Keratinocyte (primary cell): ENCODE measurements at regions not wholly inside any gene's neighbourhood (a gene's known extent, or its start where the extent isn't known, plus 50 kb on each side); places are given as distances from the start of the nearest gene placed in this dataset.

Source experiments
- DNase-seq: peaks from one replicate; pipeline ENCODE4 v3.0.0-alpha.2; 2011; ENCODE audit warnings: low read depth, missing footprints, low spot score
- FAIRE-seq: peaks from 2 replicates; lab custom pipeline; 2011; peaks lifted over from hg19 to GRCh38; lab: Jason Lieb, UNC
- H2AFZ ChIP-seq: 2 replicates; pipeline ENCODE4 v1.6.0; 2012; ENCODE audit warnings: low read length, control low read depth, inconsistent platforms; ENCODE audit not compliant: control insufficient read depth
- H3K27ac ChIP-seq: 2 replicates; pipeline ENCODE4 v1.5.1; 2011; ENCODE audit warnings: low read length; ENCODE audit not compliant: control insufficient read depth, insufficient read depth
- H3K27me3 ChIP-seq: 3 replicates; pipeline ENCODE4 v1.6.0; 2011; ENCODE audit warnings: low read length; ENCODE audit not compliant: control insufficient read depth, insufficient read depth; ENCODE audit errors: extremely low read depth
- H3K36me3 ChIP-seq, 2 experiments: 2 replicates in 1 of 2; 3 replicates in 1 of 2; pipeline ENCODE4 v1.5.1; 2011; ENCODE audit warnings: low read length in 2 of 2, mild to moderate bottlenecking in 1 of 2; ENCODE audit not compliant: control insufficient read depth in 2 of 2, insufficient read depth in 2 of 2; ENCODE audit errors: extremely low read depth in 1 of 2
- H3K4me1 ChIP-seq: 3 replicates; pipeline ENCODE4 v1.5.1; 2011; ENCODE audit warnings: low read length; ENCODE audit not compliant: control insufficient read depth, insufficient read depth; ENCODE audit errors: extremely low read depth
- H3K4me2 ChIP-seq: 3 replicates; pipeline ENCODE4 v1.6.0; 2011; ENCODE audit warnings: low read depth, low read length; ENCODE audit not compliant: control insufficient read depth, insufficient read depth; ENCODE audit errors: extremely low read depth
- H3K4me3 ChIP-seq, 3 experiments: fragments of 200-600 bp in 1 of 3; sonication (generic) in 1 of 3; 2 replicates in 2 of 3; 3 replicates in 1 of 3; pipeline ENCODE4 v1.5.1; 2011 to 2016; ENCODE audit warnings: low read length in 3 of 3, mild to moderate bottlenecking in 3 of 3, control low read depth in 2 of 3, inconsistent platforms in 1 of 3, low read depth in 1 of 3, mixed read lengths in 1 of 3, mixed run types in 1 of 3, moderate library complexity in 1 of 3; ENCODE audit not compliant: control insufficient read depth in 2 of 3, insufficient read depth in 2 of 3; ENCODE audit errors: extremely low read depth in 1 of 3
- H3K79me2 ChIP-seq: 2 replicates; pipeline ENCODE4 v1.6.0; 2012; ENCODE audit warnings: low read length; ENCODE audit not compliant: control insufficient read depth, insufficient read depth
- H3K9ac ChIP-seq: 3 replicates; pipeline ENCODE4 v1.6.0; 2011; ENCODE audit warnings: low read length; ENCODE audit not compliant: control insufficient read depth, insufficient read depth; ENCODE audit errors: extremely low read depth
- H3K9me1 ChIP-seq: 3 replicates; pipeline ENCODE4 v1.6.0; 2011; ENCODE audit warnings: low read length; ENCODE audit not compliant: control insufficient read depth, insufficient read depth; ENCODE audit errors: extremely low read depth
- H3K9me3 ChIP-seq: 2 replicates; pipeline ENCODE4 v1.5.1; 2012; ENCODE audit warnings: low read depth, low read length; ENCODE audit not compliant: control insufficient read depth
- H4K20me1 ChIP-seq: 3 replicates; pipeline ENCODE4 v1.6.0; 2011; ENCODE audit warnings: low read length; ENCODE audit not compliant: control insufficient read depth, insufficient read depth; ENCODE audit errors: extremely low read depth
- EZH2 ChIP-seq: IDR thresholded peaks from one replicate; pipeline ENCODE4 v1.6.1; 2012; ENCODE audit warnings: inconsistent platforms, mild to moderate bottlenecking, low read length, moderate library complexity
- dilution Hi-C: fragments of 300-500 bp; cut with MboI; formaldehyde crosslinking; loops from one replicate; pipeline ENCODE4 v1.7.0; 2020; ENCODE audit warnings: low sequenced_read_pairs; ENCODE audit not compliant: extremely low pct_ligation_motif_present
- TF ChIP-seq, protein P1 (sequence below), 3 experiments: IDR thresholded peaks in 1 of 3; conservative IDR thresholded peaks in 1 of 3; optimal IDR thresholded peaks in 1 of 3; 2 replicates in 2 of 3; 3 replicates in 1 of 3; pipeline versions ENCODE3 to v1.5.1; 2011; ENCODE audit warnings: low read length in 3 of 3, mild to moderate bottlenecking in 3 of 3, moderate library complexity in 2 of 3, control low read depth in 1 of 3, inconsistent platforms in 1 of 3; ENCODE audit not compliant: insufficient read depth in 2 of 3; ENCODE audit errors: extremely low read depth in 1 of 3

DNA sequence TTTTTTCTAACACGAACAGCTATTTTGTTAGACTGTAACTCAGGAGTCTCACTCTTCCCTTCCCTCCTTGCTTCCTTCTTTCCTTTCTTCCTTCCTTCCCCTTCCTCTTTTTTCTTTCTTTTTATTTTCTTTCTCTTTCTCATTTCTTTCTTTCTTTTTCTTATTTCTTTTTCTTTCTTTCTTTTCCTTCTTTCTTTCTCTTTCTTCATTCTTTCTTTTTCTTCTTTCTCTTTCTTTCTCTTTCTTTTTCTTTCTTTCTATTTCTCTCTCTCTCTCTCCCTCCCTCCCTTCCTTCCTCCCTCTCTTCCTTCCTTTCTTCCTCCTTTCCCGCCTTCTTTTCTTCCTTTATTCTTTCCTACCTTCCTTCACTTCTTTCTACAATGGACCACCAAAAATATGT, 1443.0 kb upstream of the LRRTM3 start:
- dilution Hi-C loops = no loop called here
- H3K4me1 ChIP-seq = no peaks in the 10 kb centered on the region
- no peak overlapping the region for H3K4me3 ChIP-seq
- no peaks in the 10 kb centered on the region for H3K9me1 ChIP-seq
- TF ChIP-seq, protein P1, sequence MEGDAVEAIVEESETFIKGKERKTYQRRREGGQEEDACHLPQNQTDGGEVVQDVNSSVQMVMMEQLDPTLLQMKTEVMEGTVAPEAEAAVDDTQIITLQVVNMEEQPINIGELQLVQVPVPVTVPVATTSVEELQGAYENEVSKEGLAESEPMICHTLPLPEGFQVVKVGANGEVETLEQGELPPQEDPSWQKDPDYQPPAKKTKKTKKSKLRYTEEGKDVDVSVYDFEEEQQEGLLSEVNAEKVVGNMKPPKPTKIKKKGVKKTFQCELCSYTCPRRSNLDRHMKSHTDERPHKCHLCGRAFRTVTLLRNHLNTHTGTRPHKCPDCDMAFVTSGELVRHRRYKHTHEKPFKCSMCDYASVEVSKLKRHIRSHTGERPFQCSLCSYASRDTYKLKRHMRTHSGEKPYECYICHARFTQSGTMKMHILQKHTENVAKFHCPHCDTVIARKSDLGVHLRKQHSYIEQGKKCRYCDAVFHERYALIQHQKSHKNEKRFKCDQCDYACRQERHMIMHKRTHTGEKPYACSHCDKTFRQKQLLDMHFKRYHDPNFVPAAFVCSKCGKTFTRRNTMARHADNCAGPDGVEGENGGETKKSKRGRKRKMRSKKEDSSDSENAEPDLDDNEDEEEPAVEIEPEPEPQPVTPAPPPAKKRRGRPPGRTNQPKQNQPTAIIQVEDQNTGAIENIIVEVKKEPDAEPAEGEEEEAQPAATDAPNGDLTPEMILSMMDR (optimal IDR thresholded peaks at IDR 0.05 in 1 of 3, IDR thresholded peaks at IDR 0.05 in 1 of 3, conservative IDR thresholded peaks at IDR 0.05 in 1 of 3; ENCODE audit: extremely low read depth in 1 of 3, insufficient read depth in 2 of 3, low read length in 3 of 3) = no peak
- TF ChIP-seq EZH2 = no peak
- no peak overlapping the region for H3K27ac ChIP-seq
- H3K9me3 ChIP-seq = no peaks in the 10 kb centered on the region
- no peaks in the 10 kb centered on the region for H3K79me2 ChIP-seq
- H2AFZ ChIP-seq = no peak overlapping the region
- no peaks in the 10 kb centered on the region for H4K20me1 ChIP-seq
- H3K36me3 ChIP-seq = no peaks in the 10 kb centered on the region
- DNase-seq = no peak
- no peaks in the 10 kb centered on the region for H3K27me3 ChIP-seq
- H3K9ac ChIP-seq = no peak overlapping the region
- no peak overlapping the region for H3K4me2 ChIP-seq
- FAIRE-seq = no peak

DNA sequence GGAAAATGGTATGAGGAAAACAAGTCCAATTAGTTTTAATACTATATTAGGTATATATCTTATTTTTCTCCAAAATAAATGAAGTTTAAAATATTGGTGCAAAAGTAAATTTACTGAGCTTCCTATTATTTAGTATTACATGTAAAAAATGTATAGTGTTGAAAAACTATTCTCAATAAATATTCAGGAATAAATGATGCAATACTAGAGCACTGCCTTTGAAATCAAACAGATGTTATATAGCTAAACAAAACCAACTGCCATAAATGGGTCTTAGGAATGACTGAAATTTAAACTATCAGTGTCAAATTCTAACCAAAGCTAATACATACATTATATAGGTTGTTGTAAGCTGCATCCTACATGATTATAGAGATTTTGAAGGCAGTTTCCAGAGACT, 1434.0 kb upstream of the LRRTM3 start:
- H3K4me1 ChIP-seq = no peaks in the 10 kb centered on the region

More for the DNA sequence above, 1434.0 kb upstream of the LRRTM3 start:
- no peak overlapping the region for H3K4me3 ChIP-seq
- H3K9me1 ChIP-seq = no peaks in the 10 kb centered on the region
- H3K79me2 ChIP-seq = no peaks in the 10 kb centered on the region
- H4K20me1 ChIP-seq = no peaks in the 10 kb centered on the region
- dilution Hi-C loops = no loop called here
- H3K9me3 ChIP-seq = no peaks in the 10 kb centered on the region
- TF ChIP-seq EZH2 = no peak
- TF ChIP-seq, protein P1 (optimal IDR thresholded peaks at IDR 0.05 in 1 of 3, IDR thresholded peaks at IDR 0.05 in 1 of 3, conservative IDR thresholded peaks at IDR 0.05 in 1 of 3; ENCODE audit: extremely low read depth in 1 of 3, insufficient read depth in 2 of 3, low read length in 3 of 3) = no peak
- no peak overlapping the region for H3K27ac ChIP-seq
- no peak for FAIRE-seq
- no peak overlapping the region for H3K9ac ChIP-seq
- no peak overlapping the region for H2AFZ ChIP-seq
- H3K36me3 ChIP-seq = no peaks in the 10 kb centered on the region
- DNase-seq = no peak
- H3K4me2 ChIP-seq = no peak overlapping the region
- H3K27me3 ChIP-seq = no peaks in the 10 kb centered on the region
